H1 (cell line): ENCODE measurements at regions not wholly inside any gene's neighbourhood (a gene's known extent, or its start where the extent isn't known, plus 50 kb on each side); places are given as distances from the start of the nearest gene placed in this dataset.
A peak's percentile ranks its signal among the peaks of the same experiment; 100 is the strongest.

Source experiments
- CTCF ChIA-PET: fragments of 300-600 bp; sonication (Branson Sonifier 250); formaldehyde crosslinking; loops from one replicate; lab custom pipeline; 2021; ENCODE audit not compliant: partially characterized antibody; lab: Charles Lee
- POLR2A ChIA-PET: fragments of 300-600 bp; sonication (Branson Sonifier 250); formaldehyde crosslinking; loops from one replicate; lab custom pipeline; 2021; ENCODE audit warnings: inconsistent platforms; ENCODE audit not compliant: partially characterized antibody; lab: Charles Lee
- DNase-seq, 2 experiments: peaks; one replicate each; pipeline versions ENCODE4 v3.0.0 to v3.0.0-alpha.2; 2010 to 2022; ENCODE audit warnings: low spot score in 2 of 2, low read depth in 1 of 2, mixed read lengths in 1 of 2
- FAIRE-seq: peaks from 2 replicates; lab custom pipeline; 2011; peaks lifted over from hg19 to GRCh38; lab: Jason Lieb, UNC
- H2AFZ ChIP-seq: 2 replicates; pipeline ENCODE4 v1.8.1; 2012; ENCODE audit warnings: low read length, inconsistent platforms
- H2AK5ac ChIP-seq: 2 replicates; pipeline ENCODE4 v1.6.1; 2013; ENCODE audit warnings: low read depth, low read length
- H2BK120ac ChIP-seq: replicated peaks from 2 replicates; pipeline ENCODE3; 2013; ENCODE audit warnings: low read depth, low read length, inconsistent platforms
- H2BK12ac ChIP-seq: 2 replicates; pipeline ENCODE4 v1.6.1; 2013; ENCODE audit warnings: low read depth, low read length
- H2BK15ac ChIP-seq: 2 replicates; pipeline ENCODE4 v1.6.1; 2013; ENCODE audit warnings: low read length
- H2BK20ac ChIP-seq: 2 replicates; pipeline ENCODE4 v1.6.1; 2013; ENCODE audit warnings: low read length
- H2BK5ac ChIP-seq: 2 replicates; pipeline ENCODE4 v1.6.1; 2013; ENCODE audit warnings: low read depth, low read length
- H3K14ac ChIP-seq: 2 replicates; pipeline ENCODE4 v1.6.1; 2013; ENCODE audit warnings: inconsistent platforms; ENCODE audit not compliant: insufficient read length
- H3K18ac ChIP-seq: 2 replicates; pipeline ENCODE4 v1.6.1; 2013; ENCODE audit warnings: low read length; ENCODE audit errors: extremely low read depth
- H3K23ac ChIP-seq: 2 replicates; pipeline ENCODE4 v1.6.1; 2013; ENCODE audit warnings: inconsistent platforms; ENCODE audit not compliant: insufficient read length
- H3K23me2 ChIP-seq: 2 replicates; pipeline ENCODE4 v1.6.1; 2013; ENCODE audit warnings: low read depth, low read length
- H3K27ac ChIP-seq: 2 replicates; pipeline ENCODE4 v1.6.1; 2011; ENCODE audit warnings: low read depth, low read length, inconsistent platforms
- H3K27me3 ChIP-seq, 4 experiments: replicated peaks in 1 of 4; 1 replicate in 1 of 4; 2 replicates in 3 of 4; pipeline versions ENCODE4 v1.6.1 to v1.8.1; 2011 to 2013; ENCODE audit warnings: low read length in 3 of 4, mild to moderate bottlenecking in 3 of 4, inconsistent platforms in 2 of 4, mixed read lengths in 2 of 4, moderate library complexity in 1 of 4; ENCODE audit not compliant: control insufficient read depth in 3 of 4, insufficient read depth in 3 of 4; ENCODE audit errors: extremely low read depth in 1 of 4
- H3K36me3 ChIP-seq, 4 experiments: 2 replicates each; pipeline versions ENCODE4 v1.6.1 to v1.8.1; 2011 to 2013; ENCODE audit warnings: mild to moderate bottlenecking in 4 of 4, low read length in 3 of 4, moderate library complexity in 2 of 4, control low read depth in 1 of 4, inconsistent platforms in 1 of 4; ENCODE audit not compliant: insufficient read depth in 4 of 4, control insufficient read depth in 2 of 4
- H3K4ac ChIP-seq: replicated peaks from 2 replicates; pipeline ENCODE3; 2013; ENCODE audit warnings: low read length, low read depth, mixed read lengths, inconsistent platforms; ENCODE audit not compliant: insufficient read length
- H3K4me1 ChIP-seq, 4 experiments: replicated peaks in 1 of 4; 1 replicate in 1 of 4; 2 replicates in 3 of 4; pipeline versions ENCODE4 v1.6.1 to v1.8.1; 2011 to 2013; ENCODE audit warnings: low read length in 3 of 4, inconsistent platforms in 2 of 4, mixed read lengths in 1 of 4; ENCODE audit not compliant: insufficient read depth in 4 of 4, control insufficient read depth in 3 of 4
- H3K4me2 ChIP-seq, 2 experiments: 2 replicates each; pipeline versions ENCODE4 v1.6.1 to v1.8.1; 2011 to 2013; ENCODE audit warnings: low read depth in 2 of 2, low read length in 2 of 2, control low read depth in 1 of 2, inconsistent platforms in 1 of 2, mild to moderate bottlenecking in 1 of 2; ENCODE audit not compliant: insufficient read depth in 1 of 2
- H3K4me3 ChIP-seq, 4 experiments: fragments of 200-600, 300-600 bp in 1 of 4; sonication (generic), shearing (Covaris generic), sonication (Bioruptor Twin) in 1 of 4; 2 replicates each; pipeline versions ENCODE4 v1.5.1 to v1.8.1; 2011 to 2016; ENCODE audit warnings: low read length in 4 of 4, low read depth in 3 of 4, control low read depth in 2 of 4, inconsistent platforms in 2 of 4, mild to moderate bottlenecking in 2 of 4, mixed read lengths in 1 of 4, moderate library complexity in 1 of 4; ENCODE audit not compliant: insufficient read depth in 2 of 4; ENCODE audit errors: extremely low read depth in 1 of 4
- H3K56ac ChIP-seq: replicated peaks from 2 replicates; pipeline ENCODE3; 2013; ENCODE audit warnings: low read depth, mild to moderate bottlenecking, mixed read lengths, low read length, inconsistent platforms; ENCODE audit not compliant: insufficient read length
- H3K79me1 ChIP-seq: 2 replicates; pipeline ENCODE4 v1.6.1; 2013; ENCODE audit warnings: low read depth, low read length, control low read depth
- H3K79me2 ChIP-seq, 2 experiments: 2 replicates each; pipeline versions ENCODE4 v1.6.1 to v1.8.1; 2012 to 2013; ENCODE audit warnings: low read length in 2 of 2, mild to moderate bottlenecking in 2 of 2, inconsistent platforms in 1 of 2; ENCODE audit not compliant: insufficient read depth in 2 of 2, control insufficient read depth in 1 of 2
- H3K9ac ChIP-seq, 4 experiments: replicated peaks in 1 of 4; 1 replicate in 1 of 4; 2 replicates in 3 of 4; pipeline versions ENCODE4 v1.6.1 to v1.8.1; 2011 to 2013; ENCODE audit warnings: low read depth in 3 of 4, low read length in 3 of 4, control low read depth in 2 of 4, mild to moderate bottlenecking in 2 of 4, moderate library complexity in 2 of 4, inconsistent platforms in 1 of 4; ENCODE audit errors: extremely low read depth in 1 of 4
- H3K9me3 ChIP-seq, 2 experiments: 2 replicates each; pipeline versions ENCODE4 v1.6.1 to v1.8.1; 2012 to 2013; ENCODE audit warnings: mild to moderate bottlenecking in 2 of 2, moderate library complexity in 2 of 2, control low read depth in 1 of 2, inconsistent platforms in 1 of 2, low read depth in 1 of 2, low read length in 1 of 2, mixed read lengths in 1 of 2; ENCODE audit not compliant: insufficient read depth in 2 of 2
- H4K20me1 ChIP-seq, 2 experiments: replicated peaks in 1 of 2; 2 replicates each; pipeline versions ENCODE3 to v1.8.1; 2011 to 2013; ENCODE audit warnings: inconsistent platforms in 2 of 2, low read length in 2 of 2, mild to moderate bottlenecking in 1 of 2; ENCODE audit not compliant: insufficient read depth in 2 of 2, control insufficient read depth in 1 of 2
- H4K5ac ChIP-seq: 2 replicates; pipeline ENCODE4 v1.6.1; 2013; ENCODE audit warnings: low read length, low read depth, mixed read lengths, inconsistent platforms; ENCODE audit not compliant: insufficient read length
- H4K8ac ChIP-seq: 2 replicates; pipeline ENCODE4 v1.8.0; 2013; ENCODE audit warnings: mild to moderate bottlenecking, moderate library complexity, low read length, inconsistent platforms; ENCODE audit not compliant: insufficient read depth; ENCODE audit errors: extremely low read depth
- H4K91ac ChIP-seq: replicated peaks from 2 replicates; pipeline ENCODE3; 2013; ENCODE audit warnings: low read length, mixed read lengths, inconsistent platforms; ENCODE audit not compliant: insufficient read length
- CEBPB ChIP-seq: IDR thresholded peaks from 2 replicates; pipeline ENCODE4 v1.6.1; 2012; ENCODE audit warnings: low read depth, low read length
- GTF2F1 ChIP-seq: IDR thresholded peaks from 2 replicates; pipeline ENCODE4 v1.6.1; 2012; ENCODE audit warnings: low read depth, low read length, improper control_type of control experiment, borderline replicate concordance
- PHF8 ChIP-seq: fragments of 200-600 bp; sonication (generic); conservative IDR thresholded peaks from 2 replicates; pipeline ENCODE4 v1.7.1; 2012; ENCODE audit warnings: low read depth, mild to moderate bottlenecking, inconsistent platforms, low read length, moderate library complexity
- POU5F1 ChIP-seq: IDR thresholded peaks from 2 replicates; pipeline ENCODE4 v1.6.1; 2011; ENCODE audit warnings: low read depth, mild to moderate bottlenecking, low read length, moderate library complexity
- RBBP5 ChIP-seq: IDR thresholded peaks from 2 replicates; pipeline ENCODE4 v1.7.1; 2012; ENCODE audit warnings: low read depth, mild to moderate bottlenecking, inconsistent platforms, low read length, moderate library complexity, borderline replicate concordance
- SIRT6 ChIP-seq: IDR thresholded peaks from one replicate; pipeline ENCODE4 v1.7.1; 2012; ENCODE audit warnings: low read length, inconsistent platforms
- SRF ChIP-seq: IDR thresholded peaks from 2 replicates; pipeline ENCODE4 v1.6.1; 2011; ENCODE audit warnings: mild to moderate bottlenecking, low read depth, low read length, moderate library complexity
- WGBS, 2 experiments: shearing (Covaris generic) in 1 of 2; methylation state at CpG; one replicate each; pipeline versions ENCODE4 v1.1.6 to v1.1.7; 2013 to 2015; ENCODE audit warnings: low lambda C conversion rate in 2 of 2, mixed read lengths in 2 of 2, inconsistent platforms in 1 of 2, low coverage in 1 of 2, missing lambda C conversion rate in 1 of 2; ENCODE audit not compliant: insufficient replicate concordance in 2 of 2, insufficient coverage in 1 of 2, insufficient read length in 1 of 2; ENCODE audit errors: extremely low coverage in 1 of 2, missing lambda C conversion rate in 1 of 2; 5-methylcytosine and 5-hydroxymethylcytosine counted together

- Histone ChIP-seq H3K27me3 (no peaks in the 10 kb centered on the region), H3K4me1 (peaks cover 0 to 7% (median under 1%) of the 10 kb centered on the region in 4 experiments; a peak in 2 of 7 replicates), H3K23ac (no peak overlapping the region), H2BK20ac (0 out of 2 replicates have a peak overlapping the region, but pooled peaks have one; percentile 8), H3K79me1 (no peaks in the 10 kb centered on the region), H3K4me3 (peak overlapping the region in 1 of 4 experiments; percentile 17; a peak in 1 of 8 replicates), H2BK120ac (no peak overlapping the region), H3K79me2 (no peaks in the 10 kb centered on the region), H3K9ac (no peak overlapping the region), H3K36me3 (no peaks in the 10 kb centered on the region; a peak in 1 of 8 replicates), H3K14ac (no peak overlapping the region), H3K56ac (no peak overlapping the region), H3K9me3 (peaks cover 0 to 5% of the 10 kb centered on the region in 2 experiments; a peak in 2 of 4 replicates), H2BK12ac (no peak overlapping the region), H2BK15ac (no peak overlapping the region), H2AFZ (no peak overlapping the region), H3K4ac (no peak overlapping the region), H4K91ac (no peak overlapping the region), H4K5ac (no peak overlapping the region), H4K8ac (no peak overlapping the region), H3K18ac (no peak overlapping the region), H2BK5ac (no peak overlapping the region), H3K23me2 (no peaks in the 10 kb centered on the region), H3K27ac (no peak overlapping the region), H4K20me1 (no peaks in the 10 kb centered on the region), H3K4me2 (no peak overlapping the region), H2AK5ac (no peak overlapping the region)
- WGBS, 2 experiments: 63% methylated on average over 3 of the region's 3 CpGs; no CpG with 5 or more reads in 1 of the 2 experiments
- TF ChIP-seq GTF2F1: no peak
- TF ChIP-seq CEBPB: no peak
- TF ChIP-seq PHF8: no peak
- TF ChIP-seq SRF: no peak
- no peak for TF ChIP-seq RBBP5
- no peak for TF ChIP-seq SIRT6
- TF ChIP-seq POU5F1: peak; percentile 71; the same call in 1 of the 2 replicates
- FAIRE-seq (no peak), DNase-seq (no peak)
- POLR2A ChIA-PET: no interaction called here
- CTCF ChIA-PET: interaction anchor here (1.0 kb wide), 1 partner anchor 19 kb away, joined by 3 read pairs; no protein-coding TSS in a partner anchor
Measured at GRCh38 chr18:4869155-4869554, 327.9 kb downstream of the AKAIN1 start.
